ENCODE measurements at regions not wholly inside any gene's neighbourhood (a gene's known extent, or its start where the extent isn't known, plus 50 kb on each side); places are given as distances from the start of the nearest gene placed in this dataset.

DNA sequence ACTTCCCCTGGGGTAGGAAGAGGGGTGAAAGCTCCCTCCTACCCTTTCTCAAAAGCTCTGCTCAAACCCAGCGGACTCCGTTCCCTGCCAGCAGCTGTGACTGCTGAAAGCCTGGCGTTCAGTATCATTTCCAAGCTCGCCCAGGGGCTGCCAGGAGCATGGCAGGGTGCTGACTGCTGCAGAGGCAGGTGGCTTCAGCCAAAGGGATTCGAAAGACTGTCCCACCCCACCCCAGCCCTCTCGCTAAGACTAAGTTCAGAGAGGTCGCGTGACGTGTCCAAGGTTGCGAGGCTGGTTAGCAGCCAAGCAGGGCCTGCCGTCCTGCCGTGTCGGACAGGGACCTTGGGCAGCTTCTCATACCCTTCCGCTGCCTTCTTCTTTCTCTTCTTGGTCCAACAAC, 72.3 kb upstream of the RAB12 start:
- Histone ChIP-seq H3K36me3 (no peaks in the 10 kb centered on the region), H3K9me3 (ENCODE audit: severe bottlenecking) (no peaks in the 10 kb centered on the region), H3K27ac (no peak overlapping the region), H3K4me3 (ENCODE audit: low read depth, low read length) (no peak overlapping the region), H3K27me3 (ENCODE audit: insufficient read depth, low read depth, severe bottlenecking) (no peaks in the 10 kb centered on the region)
- TF ChIP-seq, protein P1, sequence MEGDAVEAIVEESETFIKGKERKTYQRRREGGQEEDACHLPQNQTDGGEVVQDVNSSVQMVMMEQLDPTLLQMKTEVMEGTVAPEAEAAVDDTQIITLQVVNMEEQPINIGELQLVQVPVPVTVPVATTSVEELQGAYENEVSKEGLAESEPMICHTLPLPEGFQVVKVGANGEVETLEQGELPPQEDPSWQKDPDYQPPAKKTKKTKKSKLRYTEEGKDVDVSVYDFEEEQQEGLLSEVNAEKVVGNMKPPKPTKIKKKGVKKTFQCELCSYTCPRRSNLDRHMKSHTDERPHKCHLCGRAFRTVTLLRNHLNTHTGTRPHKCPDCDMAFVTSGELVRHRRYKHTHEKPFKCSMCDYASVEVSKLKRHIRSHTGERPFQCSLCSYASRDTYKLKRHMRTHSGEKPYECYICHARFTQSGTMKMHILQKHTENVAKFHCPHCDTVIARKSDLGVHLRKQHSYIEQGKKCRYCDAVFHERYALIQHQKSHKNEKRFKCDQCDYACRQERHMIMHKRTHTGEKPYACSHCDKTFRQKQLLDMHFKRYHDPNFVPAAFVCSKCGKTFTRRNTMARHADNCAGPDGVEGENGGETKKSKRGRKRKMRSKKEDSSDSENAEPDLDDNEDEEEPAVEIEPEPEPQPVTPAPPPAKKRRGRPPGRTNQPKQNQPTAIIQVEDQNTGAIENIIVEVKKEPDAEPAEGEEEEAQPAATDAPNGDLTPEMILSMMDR (IDR thresholded peaks at IDR 0.05; ENCODE audit: low read depth, low read length) = no peak
- no peak for DNase-seq

- Histone ChIP-seq H3K4me3 (ENCODE audit: low read depth, low read length) (no peak overlapping the region), H3K36me3 (no peaks in the 10 kb centered on the region), H3K27ac (no peak overlapping the region), H3K27me3 (ENCODE audit: insufficient read depth, low read depth, severe bottlenecking) (no peaks in the 10 kb centered on the region), H3K9me3 (ENCODE audit: severe bottlenecking) (no peaks in the 10 kb centered on the region)
- TF ChIP-seq, protein P1 (IDR thresholded peaks at IDR 0.05; ENCODE audit: low read depth, low read length) = no peak
- DNase-seq = no peak
Measured at GRCh38 chr18:8537400-8537799, 71.8 kb upstream of the RAB12 start.

- no peak for DNase-seq
- TF ChIP-seq, protein P1 (IDR thresholded peaks at IDR 0.05; ENCODE audit: low read depth, low read length) = no peak
- H3K27ac ChIP-seq = no peak overlapping the region
- no peak overlapping the region for H3K4me3 ChIP-seq (ENCODE audit: low read depth, low read length)
- no peaks in the 10 kb centered on the region for H3K9me3 ChIP-seq (ENCODE audit: severe bottlenecking)
- no peaks in the 10 kb centered on the region for H3K27me3 ChIP-seq (ENCODE audit: insufficient read depth, low read depth, severe bottlenecking)
- H3K36me3 ChIP-seq = no peaks in the 10 kb centered on the region
Measured at GRCh38 chr18:8538935-8539334, 70.3 kb upstream of the RAB12 start.

DNA sequence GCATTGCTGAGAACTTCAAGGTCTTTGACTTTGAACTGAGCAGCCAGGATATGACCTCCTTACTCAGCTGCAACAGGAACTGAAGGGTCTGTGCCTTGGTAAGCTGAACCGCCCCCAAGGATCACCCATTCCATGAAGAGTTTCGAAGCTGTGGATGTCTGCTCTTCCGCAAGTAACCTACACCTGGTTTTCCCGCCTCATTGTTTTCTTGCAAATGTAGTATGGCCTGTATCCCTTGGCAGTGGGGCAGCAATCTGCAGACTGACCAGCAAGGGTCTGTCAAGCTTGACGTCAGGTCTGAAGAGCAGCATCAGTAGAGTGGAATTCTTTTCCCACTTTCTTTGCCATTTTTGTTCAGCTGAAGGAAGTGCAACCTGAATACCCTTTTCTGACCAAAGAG, 62.6 kb upstream of the RAB12 start:
- no peaks in the 10 kb centered on the region for H3K27me3 ChIP-seq (ENCODE audit: insufficient read depth, low read depth, severe bottlenecking)
- H3K27ac ChIP-seq = no peak overlapping the region
- H3K36me3 ChIP-seq = no peaks in the 10 kb centered on the region
- TF ChIP-seq, protein P1 (IDR thresholded peaks at IDR 0.05; ENCODE audit: low read depth, low read length) = no peak
- H3K9me3 ChIP-seq (ENCODE audit: severe bottlenecking) = no peaks in the 10 kb centered on the region
- no peak overlapping the region for H3K4me3 ChIP-seq (ENCODE audit: low read depth, low read length)
- DNase-seq = no peak

- TF ChIP-seq, protein P1 (IDR thresholded peaks at IDR 0.05; ENCODE audit: low read depth, low read length) = no peak
- Histone ChIP-seq H3K4me3 (ENCODE audit: low read depth, low read length) (no peak overlapping the region), H3K27me3 (ENCODE audit: insufficient read depth, low read depth, severe bottlenecking) (no peaks in the 10 kb centered on the region), H3K9me3 (ENCODE audit: severe bottlenecking) (no peaks in the 10 kb centered on the region), H3K36me3 (no peaks in the 10 kb centered on the region), H3K27ac (no peak overlapping the region)
- no peak for DNase-seq
Measured at GRCh38 chr18:8548186-8548585, 61.1 kb upstream of the RAB12 start.

DNA sequence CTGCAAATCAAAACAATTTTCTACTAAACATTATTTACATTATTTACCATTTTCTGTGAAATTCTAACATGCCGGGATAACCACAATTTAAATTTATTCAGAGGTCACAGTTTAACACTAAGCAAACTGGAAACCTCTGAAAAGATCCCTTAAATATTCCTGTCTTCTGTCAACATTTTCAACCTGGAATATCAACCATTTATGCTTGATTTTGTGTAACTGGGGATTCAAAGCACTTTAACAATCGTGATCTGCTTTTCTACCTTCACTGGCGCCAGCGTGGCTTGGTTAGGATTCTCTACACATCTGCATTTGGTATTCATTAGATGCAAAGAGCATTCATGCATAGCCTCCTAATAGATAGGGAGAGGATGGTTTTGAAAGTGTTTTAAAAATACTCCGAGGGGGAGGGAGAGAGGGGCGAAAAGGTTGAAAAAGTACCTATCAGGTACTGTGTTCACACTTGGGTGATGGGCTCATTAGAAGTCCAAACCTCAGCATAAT, 59.9 kb upstream of the RAB12 start:
- TF ChIP-seq, protein P1 (IDR thresholded peaks at IDR 0.05; ENCODE audit: low read depth, low read length) = no peak
- H3K36me3 ChIP-seq = no peaks in the 10 kb centered on the region
- H3K27me3 ChIP-seq (ENCODE audit: insufficient read depth, low read depth, severe bottlenecking) = no peaks in the 10 kb centered on the region
- no peak overlapping the region for H3K27ac ChIP-seq
- no peak for DNase-seq
- H3K9me3 ChIP-seq (ENCODE audit: severe bottlenecking) = no peaks in the 10 kb centered on the region
- no peak overlapping the region for H3K4me3 ChIP-seq (ENCODE audit: low read depth, low read length)

All from WERI-Rb-1 (cell line).